Bronchial epithelial cell (primary cell): ENCODE measurements at regions not wholly inside any gene's neighbourhood (a gene's known extent, or its start where the extent isn't known, plus 50 kb on each side); places are given as distances from the start of the nearest gene placed in this dataset.

Source experiments
- DNase-seq: peaks from one replicate; pipeline ENCODE4 v3.0.0-alpha.2; 2010; ENCODE audit warnings: low read depth
- FAIRE-seq: peaks from 2 replicates; lab custom pipeline; 2011; peaks lifted over from hg19 to GRCh38; lab: Jason Lieb, UNC
- H3K27me3 ChIP-seq: 2 replicates; pipeline ENCODE4 v1.5.1; 2011; ENCODE audit warnings: low read length; ENCODE audit not compliant: control insufficient read depth, insufficient read depth
- H3K36me3 ChIP-seq: 2 replicates; pipeline ENCODE4 v1.5.1; 2011; ENCODE audit warnings: low read length; ENCODE audit not compliant: control insufficient read depth, insufficient read depth
- H3K4me3 ChIP-seq: 2 replicates; pipeline ENCODE4 v1.5.1; 2011; ENCODE audit warnings: mild to moderate bottlenecking, low read depth, low read length, control low read depth
- TF ChIP-seq, protein P1 (sequence below): IDR thresholded peaks from 2 replicates; pipeline ENCODE4 v1.5.1; 2011; ENCODE audit warnings: mild to moderate bottlenecking, moderate library complexity, low read length, control low read depth, inconsistent platforms; ENCODE audit not compliant: insufficient read depth, severe bottlenecking

DNA sequence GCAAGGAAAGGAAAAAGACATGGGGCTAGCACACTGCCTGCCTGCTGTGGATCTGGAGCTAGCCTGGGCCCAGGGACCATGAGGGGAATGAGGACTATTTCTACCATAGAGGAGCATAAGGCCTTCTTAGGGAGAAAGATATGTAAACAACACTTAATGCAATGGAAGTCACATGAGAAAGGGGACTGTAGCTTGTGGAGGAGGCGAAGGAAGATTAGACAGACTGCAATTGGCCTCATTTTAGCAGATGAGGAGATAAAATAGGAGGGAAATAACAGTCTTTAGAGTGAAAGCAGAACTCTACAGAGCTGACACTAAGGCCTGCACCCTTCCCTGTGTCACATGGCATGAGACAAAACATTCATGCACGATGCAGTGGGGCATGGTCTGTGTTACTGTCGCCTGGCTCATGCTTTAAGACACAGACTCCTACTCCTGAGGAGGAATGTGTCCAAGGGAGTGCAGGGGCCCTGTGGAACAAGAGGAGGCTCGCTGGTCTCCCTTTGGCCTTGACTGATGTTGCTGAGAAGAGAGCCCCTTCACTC is 829.3 kb upstream of the IGFBP3 start:
- Histone ChIP-seq H3K36me3 (no peaks in the 10 kb centered on the region), H3K27me3 (no peaks in the 10 kb centered on the region), H3K4me3 (no peak overlapping the region)
- no peak for DNase-seq
- TF ChIP-seq, protein P1, sequence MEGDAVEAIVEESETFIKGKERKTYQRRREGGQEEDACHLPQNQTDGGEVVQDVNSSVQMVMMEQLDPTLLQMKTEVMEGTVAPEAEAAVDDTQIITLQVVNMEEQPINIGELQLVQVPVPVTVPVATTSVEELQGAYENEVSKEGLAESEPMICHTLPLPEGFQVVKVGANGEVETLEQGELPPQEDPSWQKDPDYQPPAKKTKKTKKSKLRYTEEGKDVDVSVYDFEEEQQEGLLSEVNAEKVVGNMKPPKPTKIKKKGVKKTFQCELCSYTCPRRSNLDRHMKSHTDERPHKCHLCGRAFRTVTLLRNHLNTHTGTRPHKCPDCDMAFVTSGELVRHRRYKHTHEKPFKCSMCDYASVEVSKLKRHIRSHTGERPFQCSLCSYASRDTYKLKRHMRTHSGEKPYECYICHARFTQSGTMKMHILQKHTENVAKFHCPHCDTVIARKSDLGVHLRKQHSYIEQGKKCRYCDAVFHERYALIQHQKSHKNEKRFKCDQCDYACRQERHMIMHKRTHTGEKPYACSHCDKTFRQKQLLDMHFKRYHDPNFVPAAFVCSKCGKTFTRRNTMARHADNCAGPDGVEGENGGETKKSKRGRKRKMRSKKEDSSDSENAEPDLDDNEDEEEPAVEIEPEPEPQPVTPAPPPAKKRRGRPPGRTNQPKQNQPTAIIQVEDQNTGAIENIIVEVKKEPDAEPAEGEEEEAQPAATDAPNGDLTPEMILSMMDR: no peak
- FAIRE-seq: no peak

DNA sequence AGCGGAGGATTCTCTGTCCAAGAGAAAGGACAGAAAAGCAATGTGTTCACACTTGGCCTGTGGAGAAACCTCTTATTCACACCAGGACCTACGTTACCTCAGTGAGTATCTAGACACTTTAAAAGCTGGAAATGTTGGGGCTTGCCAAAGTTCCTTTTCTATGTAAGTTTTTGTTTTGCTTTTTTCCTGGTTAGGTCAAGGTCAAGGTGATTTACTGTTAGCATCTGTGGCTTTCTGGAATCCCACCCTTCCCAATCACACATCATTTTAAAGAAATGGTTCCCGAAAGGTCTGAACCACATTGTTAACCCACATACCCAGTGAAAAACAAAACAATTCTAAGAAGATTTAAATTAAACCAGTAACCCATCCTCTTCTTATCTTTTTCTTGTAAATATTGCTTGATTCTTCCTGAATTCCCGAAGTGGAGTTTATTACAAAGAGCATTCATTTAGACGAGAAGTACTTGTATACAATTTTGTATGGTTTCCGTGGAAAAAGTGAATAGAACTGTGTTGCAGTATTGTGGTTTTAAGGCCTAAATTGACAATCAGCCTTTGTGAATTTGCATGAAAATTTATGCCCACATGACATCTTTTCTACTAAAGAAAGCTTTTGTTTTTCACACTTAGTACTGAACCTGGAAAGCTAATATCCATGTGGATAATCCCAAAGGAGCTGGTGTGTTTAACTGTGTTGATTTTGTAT is 827.0 kb upstream of the IGFBP3 start:
- no peak for DNase-seq
- no peaks in the 10 kb centered on the region for H3K36me3 ChIP-seq
- peak; percentile 47 for FAIRE-seq
- no peak overlapping the region for H3K4me3 ChIP-seq
- TF ChIP-seq, protein P1: no peak
- H3K27me3 ChIP-seq: no peaks in the 10 kb centered on the region

DNA sequence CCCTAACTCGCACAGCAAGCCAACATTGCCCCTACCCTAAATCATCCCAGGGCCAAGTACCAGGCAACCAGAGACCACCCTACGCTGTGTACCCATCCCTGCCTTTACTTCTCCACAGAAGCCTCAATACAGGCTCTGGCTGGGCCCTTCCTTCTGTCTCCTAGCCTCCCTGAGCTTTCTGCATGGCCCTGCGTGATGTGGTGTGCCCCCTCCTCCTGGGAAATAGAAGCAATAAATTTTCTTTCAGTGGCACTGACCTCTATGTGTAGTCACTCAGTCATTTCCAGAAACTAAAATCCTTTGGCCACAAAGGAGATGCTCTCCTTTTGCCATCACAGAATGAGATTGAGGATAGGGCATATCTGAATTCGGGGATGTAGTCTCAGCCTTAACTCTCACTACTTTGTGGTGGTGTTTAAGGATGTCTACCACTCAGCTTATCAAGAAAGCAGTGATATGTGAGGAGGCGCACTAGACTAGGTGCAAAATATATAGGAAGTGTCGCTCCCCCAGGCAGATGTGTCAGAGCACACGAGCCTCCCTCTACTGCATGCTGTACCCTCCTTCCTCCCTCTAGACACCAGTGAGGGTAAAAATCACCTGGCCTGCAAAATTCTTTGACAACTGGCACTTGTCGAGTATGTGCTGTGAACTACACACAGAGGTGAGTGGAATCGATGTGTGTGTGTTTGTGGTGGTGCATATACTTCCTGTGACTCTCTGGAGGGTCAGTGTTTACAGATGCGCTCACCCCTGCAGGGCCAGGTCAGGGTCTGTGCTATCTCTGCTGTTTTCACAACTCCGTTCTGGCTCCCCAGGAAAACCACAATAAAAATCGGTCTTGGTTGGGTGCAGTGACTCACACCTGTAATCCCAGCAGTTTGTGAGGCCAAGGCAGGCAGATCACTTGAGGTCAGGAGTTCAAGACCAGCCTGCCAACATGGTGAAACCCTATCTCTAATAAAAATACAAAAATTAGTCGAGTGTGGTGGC is 825.9 kb upstream of the IGFBP3 start:
- FAIRE-seq (peak; percentile 40), DNase-seq (no peak)
- TF ChIP-seq, protein P1: no peak
- H3K36me3 ChIP-seq: no peaks in the 10 kb centered on the region
- no peak overlapping the region for H3K4me3 ChIP-seq
- H3K27me3 ChIP-seq: no peaks in the 10 kb centered on the region

DNA sequence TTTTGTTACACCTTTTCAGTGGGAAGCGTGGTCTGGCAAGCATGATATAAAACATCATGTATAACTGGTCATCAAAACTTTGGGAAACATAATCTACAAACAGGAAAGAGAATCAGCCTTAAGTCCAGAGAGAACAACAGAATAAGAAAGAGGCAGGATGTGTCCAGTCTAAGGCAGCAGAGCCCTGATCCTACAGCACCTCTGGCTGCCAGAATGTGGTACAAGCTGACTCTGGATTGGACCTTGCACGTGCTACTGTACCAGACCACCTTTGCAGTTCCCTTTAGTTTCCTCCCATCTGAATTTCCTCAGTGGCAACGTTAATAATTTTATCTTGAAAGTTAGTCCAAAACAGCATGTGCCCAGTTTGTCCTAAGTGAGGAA is 824.6 kb upstream of the IGFBP3 start:
- no peak for DNase-seq
- Histone ChIP-seq H3K4me3 (no peak overlapping the region), H3K36me3 (no peaks in the 10 kb centered on the region), H3K27me3 (no peaks in the 10 kb centered on the region)
- TF ChIP-seq, protein P1: peak; percentile 15
- FAIRE-seq: no peak

DNA sequence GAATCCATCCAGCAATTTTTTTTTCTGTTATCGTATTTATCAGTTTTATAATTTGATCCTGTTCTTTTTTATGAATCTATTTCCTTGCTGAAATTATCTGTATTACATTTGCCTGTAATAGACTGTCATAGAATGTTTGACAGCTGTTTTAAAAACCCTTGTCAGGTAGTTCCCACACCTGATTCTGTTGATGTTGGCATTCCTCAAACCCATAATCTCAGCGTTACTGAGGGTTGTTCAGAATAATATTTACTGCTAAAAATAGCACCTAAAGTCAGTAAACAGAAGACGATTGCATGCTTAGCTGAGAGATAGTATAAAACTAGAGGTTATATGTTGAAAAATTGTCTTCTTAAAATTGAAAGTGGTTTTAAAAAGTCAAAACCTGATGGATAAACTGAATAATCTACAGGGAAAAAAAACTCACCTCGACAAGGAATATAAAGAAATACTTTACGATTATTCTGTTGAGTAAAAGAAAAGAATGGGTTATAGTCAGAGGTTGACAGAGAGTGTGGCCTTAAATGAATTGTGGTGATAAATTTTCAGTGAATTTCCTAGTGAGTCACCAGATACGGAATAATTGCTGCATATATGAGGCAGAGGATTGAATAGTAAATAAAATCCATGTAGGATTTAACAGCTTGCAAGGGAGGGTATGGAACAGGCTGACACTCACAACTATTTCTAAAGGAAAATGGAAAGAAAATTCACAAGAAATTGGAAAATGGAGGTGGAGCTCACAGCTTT is 824.1 kb upstream of the IGFBP3 start:
- DNase-seq (no peak), FAIRE-seq (no peak)
- H3K36me3 ChIP-seq: no peaks in the 10 kb centered on the region
- TF ChIP-seq, protein P1: no peak
- H3K4me3 ChIP-seq: no peak overlapping the region
- H3K27me3 ChIP-seq: no peaks in the 10 kb centered on the region
